ENCODE measurements at regions not wholly inside any gene's neighbourhood (a gene's known extent, or its start where the extent isn't known, plus 50 kb on each side); places are given as distances from the start of the nearest gene placed in this dataset.
"Not testable (repeated sequence)": the region's sequence is repeated elsewhere in the genome, so short reads cannot be mapped to it uniquely, and the experiment has no call there.

DNA sequence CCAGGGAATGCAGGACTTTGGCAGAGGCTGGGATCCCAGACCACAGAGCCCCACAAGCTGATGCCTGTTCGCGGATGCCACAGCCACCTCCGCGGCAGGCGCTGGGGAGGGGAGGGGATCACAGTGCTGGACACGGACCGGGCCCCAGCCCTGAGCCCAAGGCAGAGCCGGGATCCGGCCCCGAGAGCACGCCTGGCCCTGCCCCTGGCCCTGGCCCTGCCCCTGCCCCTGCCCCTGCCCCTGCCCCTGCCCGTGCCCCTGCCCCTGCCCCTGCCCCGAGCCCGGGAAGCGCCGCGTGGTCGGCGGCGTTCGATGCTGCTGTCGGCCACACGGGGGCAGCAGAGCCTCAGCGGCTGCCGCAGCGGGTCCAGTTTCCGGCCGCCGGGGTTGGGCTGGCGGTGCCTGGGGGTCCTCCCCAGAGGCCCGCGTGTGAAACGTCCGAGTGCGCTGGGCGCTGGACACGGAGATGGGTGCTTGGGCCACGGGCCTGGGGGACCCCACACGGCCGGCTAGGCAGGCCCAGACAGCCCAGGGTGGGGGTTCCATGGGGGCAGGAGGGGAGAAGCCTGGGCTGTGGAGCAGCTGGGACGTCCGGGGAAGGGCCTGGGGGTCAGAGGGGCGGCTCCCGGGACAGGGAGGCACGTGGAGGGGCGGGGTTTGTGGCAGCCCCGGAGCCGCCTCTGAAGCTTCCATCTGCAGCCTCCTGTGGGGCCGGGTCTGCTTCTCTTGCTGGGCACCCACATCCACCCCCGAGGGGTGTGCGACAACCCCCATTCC lies 153.8 kb downstream of the TMEM121 start:
- H3K36me3 ChIP-seq (ENCODE audit: control insufficient read depth in 1 of 2, insufficient read depth in 2 of 2, low read length in 2 of 2); H3K14ac ChIP-seq (ENCODE audit: low read length); H3K4me3 ChIP-seq (ENCODE audit: low read depth, low read length); H3K23ac ChIP-seq (ENCODE audit: low read length); H4K8ac ChIP-seq (ENCODE audit: low read depth, low read length); H2AK5ac ChIP-seq (ENCODE audit: low read length); H3K79me2 ChIP-seq (ENCODE audit: control insufficient read depth, insufficient read depth, low read length, poor library complexity); H3K27ac ChIP-seq (ENCODE audit: low read depth, low read length); H4K91ac ChIP-seq (ENCODE audit: low read depth, low read length); DNase-seq; H3K4me2 ChIP-seq (ENCODE audit: low read length); H3K4me1 ChIP-seq (ENCODE audit: control insufficient read depth in 1 of 2, insufficient read depth in 2 of 2, low read length in 2 of 2); H3K4ac ChIP-seq (ENCODE audit: low read depth, low read length); H2BK12ac ChIP-seq (ENCODE audit: low read length); H3K9ac ChIP-seq (ENCODE audit: low read length); H3K79me1 ChIP-seq (ENCODE audit: low read length); H3K27me3 ChIP-seq (ENCODE audit: insufficient read depth, low read length); H2BK120ac ChIP-seq (ENCODE audit: insufficient read depth, low read length, poor library complexity); H2AFZ ChIP-seq (ENCODE audit: insufficient read depth, low read length, poor library complexity); H2BK5ac ChIP-seq (ENCODE audit: low read depth, low read length, poor library complexity); H4K12ac ChIP-seq (ENCODE audit: low read depth, low read length); H3K18ac ChIP-seq (ENCODE audit: low read length): not testable (repeated sequence)
- WGBS (ENCODE audit: extremely low coverage, insufficient coverage, insufficient read length) = no CpG with 5 or more reads among the region's 51 CpGs
- H3K9me3 ChIP-seq (ENCODE audit: insufficient read depth, low read depth, low read length) = peaks cover 30% of the 10 kb centered on the region

GRCh38 chr14:105680736-105681098 lies 154.3 kb downstream of the TMEM121 start:
- peaks cover 31% of the 10 kb centered on the region for H3K9me3 ChIP-seq (ENCODE audit: insufficient read depth, low read depth, low read length)
- not testable (repeated sequence) for H3K4me3 ChIP-seq (ENCODE audit: low read depth, low read length); H3K36me3 ChIP-seq (ENCODE audit: control insufficient read depth in 1 of 2, insufficient read depth in 2 of 2, low read length in 2 of 2); H3K23ac ChIP-seq (ENCODE audit: low read length); H4K91ac ChIP-seq (ENCODE audit: low read depth, low read length); H3K27me3 ChIP-seq (ENCODE audit: insufficient read depth, low read length); H2AFZ ChIP-seq (ENCODE audit: insufficient read depth, low read length, poor library complexity); H2BK12ac ChIP-seq (ENCODE audit: low read length); H3K4me1 ChIP-seq (ENCODE audit: control insufficient read depth in 1 of 2, insufficient read depth in 2 of 2, low read length in 2 of 2); H3K4ac ChIP-seq (ENCODE audit: low read depth, low read length); H4K12ac ChIP-seq (ENCODE audit: low read depth, low read length); H3K14ac ChIP-seq (ENCODE audit: low read length); H3K27ac ChIP-seq (ENCODE audit: low read depth, low read length); H2BK5ac ChIP-seq (ENCODE audit: low read depth, low read length, poor library complexity); H4K8ac ChIP-seq (ENCODE audit: low read depth, low read length); H3K79me2 ChIP-seq (ENCODE audit: control insufficient read depth, insufficient read depth, low read length, poor library complexity); H2BK120ac ChIP-seq (ENCODE audit: insufficient read depth, low read length, poor library complexity); H2AK5ac ChIP-seq (ENCODE audit: low read length); H3K79me1 ChIP-seq (ENCODE audit: low read length); DNase-seq; H3K9ac ChIP-seq (ENCODE audit: low read length); H3K18ac ChIP-seq (ENCODE audit: low read length); H3K4me2 ChIP-seq (ENCODE audit: low read length)
- no CpG with 5 or more reads among the region's 14 CpGs for WGBS (ENCODE audit: extremely low coverage, insufficient coverage, insufficient read length)

DNA sequence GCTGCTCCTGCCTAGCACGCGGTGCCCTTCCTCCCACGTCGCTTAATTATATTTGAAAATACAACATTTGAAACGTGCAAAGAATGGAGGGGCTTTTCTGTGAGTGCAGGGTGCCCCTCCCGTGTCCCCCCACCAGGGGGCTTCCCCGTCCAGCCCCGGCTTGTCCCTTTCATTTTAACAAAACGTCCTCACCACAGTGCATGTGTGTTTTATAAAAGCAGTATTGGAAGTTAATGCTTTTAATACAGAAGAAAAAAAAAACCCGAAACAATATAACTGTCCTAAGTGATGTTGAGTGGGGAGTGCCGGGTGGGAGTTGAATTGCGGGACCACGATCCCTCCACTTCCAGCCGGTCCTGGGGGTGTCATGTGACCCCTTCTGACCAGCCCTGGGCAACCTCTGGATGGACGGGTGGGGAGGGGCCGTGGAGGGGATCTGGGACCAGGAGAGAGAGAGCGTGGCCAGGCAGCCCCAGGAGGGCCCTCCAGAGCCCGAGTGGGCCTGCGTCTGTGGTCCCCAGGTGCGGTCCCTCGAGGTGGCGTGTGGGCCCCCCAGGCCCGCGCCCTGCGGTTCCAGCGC lies 155.3 kb downstream of the TMEM121 start:
- H3K4me1 ChIP-seq (ENCODE audit: control insufficient read depth in 1 of 2, insufficient read depth in 2 of 2, low read length in 2 of 2) = not testable (repeated sequence)
- WGBS (ENCODE audit: extremely low coverage, insufficient coverage, insufficient read length) = no CpG with 5 or more reads among the region's 26 CpGs

DNA sequence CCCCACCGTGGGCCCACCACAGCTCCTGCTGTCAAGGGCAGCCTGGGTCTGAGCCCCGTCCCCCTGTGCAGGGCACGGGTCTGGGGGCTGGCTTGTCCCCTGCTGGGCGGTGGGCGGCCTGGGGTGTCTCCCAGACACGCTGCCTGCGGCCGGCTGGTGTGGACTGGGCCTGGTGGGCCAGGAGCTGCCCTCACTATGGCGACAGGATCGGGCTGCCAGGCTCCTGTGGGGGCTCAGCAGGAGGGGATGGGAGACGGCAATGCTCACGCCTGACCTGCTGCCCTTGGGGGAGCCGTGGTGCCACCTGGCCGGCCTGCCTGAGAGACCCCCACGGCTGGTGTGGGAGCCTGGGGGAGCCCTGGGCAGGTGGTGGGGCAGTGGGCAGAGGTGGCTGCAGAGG lies 156.1 kb downstream of the TMEM121 start:
- H3K36me3 ChIP-seq (ENCODE audit: control insufficient read depth in 1 of 2, insufficient read depth in 2 of 2, low read length in 2 of 2); H3K27ac ChIP-seq (ENCODE audit: low read depth, low read length); H3K18ac ChIP-seq (ENCODE audit: low read length); H3K4me2 ChIP-seq (ENCODE audit: low read length); H4K12ac ChIP-seq (ENCODE audit: low read depth, low read length); DNase-seq; H4K8ac ChIP-seq (ENCODE audit: low read depth, low read length); H2AK5ac ChIP-seq (ENCODE audit: low read length); H2BK12ac ChIP-seq (ENCODE audit: low read length); H3K4me3 ChIP-seq (ENCODE audit: low read depth, low read length); H3K14ac ChIP-seq (ENCODE audit: low read length); H3K79me1 ChIP-seq (ENCODE audit: low read length); H3K79me2 ChIP-seq (ENCODE audit: control insufficient read depth, insufficient read depth, low read length, poor library complexity); H3K23ac ChIP-seq (ENCODE audit: low read length); H3K27me3 ChIP-seq (ENCODE audit: insufficient read depth, low read length); H2AFZ ChIP-seq (ENCODE audit: insufficient read depth, low read length, poor library complexity); H3K9ac ChIP-seq (ENCODE audit: low read length); H2BK5ac ChIP-seq (ENCODE audit: low read depth, low read length, poor library complexity); H2BK120ac ChIP-seq (ENCODE audit: insufficient read depth, low read length, poor library complexity); H3K4me1 ChIP-seq (ENCODE audit: control insufficient read depth in 1 of 2, insufficient read depth in 2 of 2, low read length in 2 of 2); H4K91ac ChIP-seq (ENCODE audit: low read depth, low read length); H3K4ac ChIP-seq (ENCODE audit: low read depth, low read length): not testable (repeated sequence)
- peaks cover 35% of the 10 kb centered on the region for H3K9me3 ChIP-seq (ENCODE audit: insufficient read depth, low read depth, low read length)
- WGBS (ENCODE audit: extremely low coverage, insufficient coverage, insufficient read length) = no CpG with 5 or more reads among the region's 15 CpGs

More for the DNA sequence above, 155.3 kb downstream of the TMEM121 start:
- not testable (repeated sequence) for H2AK5ac ChIP-seq (ENCODE audit: low read length); H3K4ac ChIP-seq (ENCODE audit: low read depth, low read length); H3K27ac ChIP-seq (ENCODE audit: low read depth, low read length); H3K79me2 ChIP-seq (ENCODE audit: control insufficient read depth, insufficient read depth, low read length, poor library complexity); H3K36me3 ChIP-seq (ENCODE audit: control insufficient read depth in 1 of 2, insufficient read depth in 2 of 2, low read length in 2 of 2); H3K27me3 ChIP-seq (ENCODE audit: insufficient read depth, low read length); H3K18ac ChIP-seq (ENCODE audit: low read length); H3K4me2 ChIP-seq (ENCODE audit: low read length); DNase-seq; H2BK5ac ChIP-seq (ENCODE audit: low read depth, low read length, poor library complexity); H4K12ac ChIP-seq (ENCODE audit: low read depth, low read length); H3K23ac ChIP-seq (ENCODE audit: low read length); H3K9ac ChIP-seq (ENCODE audit: low read length); H2BK12ac ChIP-seq (ENCODE audit: low read length); H3K79me1 ChIP-seq (ENCODE audit: low read length); H2AFZ ChIP-seq (ENCODE audit: insufficient read depth, low read length, poor library complexity); H4K91ac ChIP-seq (ENCODE audit: low read depth, low read length); H2BK120ac ChIP-seq (ENCODE audit: insufficient read depth, low read length, poor library complexity); H4K8ac ChIP-seq (ENCODE audit: low read depth, low read length); H3K4me3 ChIP-seq (ENCODE audit: low read depth, low read length); H3K14ac ChIP-seq (ENCODE audit: low read length)
- H3K9me3 ChIP-seq (ENCODE audit: insufficient read depth, low read depth, low read length) = peaks cover 31% of the 10 kb centered on the region
